Tibial nerve (tissue), 4 donors: ENCODE measurements at regions not wholly inside any gene's neighbourhood (a gene's known extent, or its start where the extent isn't known, plus 50 kb on each side); places are given as distances from the start of the nearest gene placed in this dataset.

Experiments used
- DNase-seq, 2 donors: peaks; one replicate each; pipeline ENCODE4 v3.0.0-alpha.2; 2019; ENCODE audit warnings: low spot score in 2 of 2
- H3K27ac ChIP-seq, 4 donors: fragments of 200-600 bp; sonication (generic) in 3 of 4; one replicate each; pipeline ENCODE4 v1.5.1; 2017 to 2019; ENCODE audit warnings: mild to moderate bottlenecking in 1 of 4
- H3K27me3 ChIP-seq, 2 donors: fragments of 200-600 bp; sonication (generic) in 1 of 2; one replicate each; pipeline versions ENCODE4 v1.5.1 to v1.6.0; 2017 to 2019
- H3K36me3 ChIP-seq, 3 donors: fragments of 200-600 bp; sonication (generic); one replicate each; pipeline ENCODE4 v1.5.1; 2018 to 2019
- H3K4me1 ChIP-seq, 4 donors: fragments of 200-600 bp; sonication (generic) in 3 of 4; one replicate each; pipeline ENCODE4 v1.5.1; 2017 to 2019
- H3K4me3 ChIP-seq, 4 donors: fragments of 200-600 bp; sonication (generic) in 3 of 4; one replicate each; pipeline ENCODE4 v1.5.1; 2017 to 2019; ENCODE audit warnings: mild to moderate bottlenecking in 1 of 4, moderate library complexity in 1 of 4
- H3K9me3 ChIP-seq, 4 donors: fragments of 200-600 bp; sonication (generic) in 3 of 4; one replicate each; pipeline ENCODE4 v1.5.1; 2017 to 2019
- EP300 ChIP-seq, 2 donors: sonication (generic); formaldehyde crosslinking; IDR thresholded peaks; one replicate each; pipeline ENCODE4 v1.6.1; 2017; ENCODE audit warnings: antibody characterized with exemption in 2 of 2, mild to moderate bottlenecking in 1 of 2
- POLR2A ChIP-seq, 2 donors: fragments of 450-650 bp; IDR thresholded peaks; one replicate each; pipeline ENCODE4 v1.6.1; 2017; ENCODE audit warnings: antibody characterized with exemption in 2 of 2, mild to moderate bottlenecking in 2 of 2, moderate library complexity in 2 of 2
- WGBS, 2 donors: methylation state at CpG; one replicate each; pipeline ENCODE4 v1.1.5; 2018; 5-methylcytosine and 5-hydroxymethylcytosine counted together
- TF ChIP-seq, protein P1 (sequence below), 5 experiments: fragments of 200-600 bp in 3 of 5; fragments of 450-650 bp in 2 of 5; sonication (generic) in 3 of 5; IDR thresholded peaks; one replicate each; pipeline ENCODE4 v1.5.1; 2016 to 2019; ENCODE audit warnings: antibody characterized with exemption in 5 of 5, mild to moderate bottlenecking in 3 of 5, moderate library complexity in 2 of 5

DNA sequence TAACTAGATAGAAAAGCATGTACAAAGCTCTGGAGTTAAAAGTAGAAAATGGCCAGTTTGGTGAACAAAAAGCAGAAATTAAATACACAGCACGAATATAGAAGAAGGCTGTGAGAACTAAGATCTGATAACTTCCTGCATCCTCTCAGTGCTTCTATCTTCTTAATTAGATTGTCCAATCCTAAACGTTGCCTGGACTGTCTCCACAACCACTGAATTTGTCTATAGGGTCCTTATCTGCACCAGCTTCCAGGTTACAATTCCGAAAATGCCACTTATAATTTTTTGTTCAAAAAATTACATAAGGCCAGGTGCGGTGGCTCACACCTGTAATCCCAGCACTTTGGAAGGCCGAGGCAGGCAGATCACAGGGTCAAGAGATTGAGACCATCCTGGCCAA lies 626.3 kb downstream of the TBL1XR1 start:
- Histone ChIP-seq H3K4me3 (no peak overlapping the region), H3K4me1 (no peaks in the 10 kb centered on the region), H3K27me3 (no peaks in the 10 kb centered on the region), H3K27ac (no peak overlapping the region), H3K9me3 (no peaks in the 10 kb centered on the region), H3K36me3 (no peaks in the 10 kb centered on the region)
- 75 to 81% methylated on average over 5 of the region's 5 CpGs for WGBS, 2 donors
- DNase-seq, result no peak
- TF ChIP-seq EP300 (IDR thresholded peaks at IDR 0.05), result no peak
- no peak for TF ChIP-seq POLR2A (IDR thresholded peaks at IDR 0.05)
- TF ChIP-seq, protein P1, sequence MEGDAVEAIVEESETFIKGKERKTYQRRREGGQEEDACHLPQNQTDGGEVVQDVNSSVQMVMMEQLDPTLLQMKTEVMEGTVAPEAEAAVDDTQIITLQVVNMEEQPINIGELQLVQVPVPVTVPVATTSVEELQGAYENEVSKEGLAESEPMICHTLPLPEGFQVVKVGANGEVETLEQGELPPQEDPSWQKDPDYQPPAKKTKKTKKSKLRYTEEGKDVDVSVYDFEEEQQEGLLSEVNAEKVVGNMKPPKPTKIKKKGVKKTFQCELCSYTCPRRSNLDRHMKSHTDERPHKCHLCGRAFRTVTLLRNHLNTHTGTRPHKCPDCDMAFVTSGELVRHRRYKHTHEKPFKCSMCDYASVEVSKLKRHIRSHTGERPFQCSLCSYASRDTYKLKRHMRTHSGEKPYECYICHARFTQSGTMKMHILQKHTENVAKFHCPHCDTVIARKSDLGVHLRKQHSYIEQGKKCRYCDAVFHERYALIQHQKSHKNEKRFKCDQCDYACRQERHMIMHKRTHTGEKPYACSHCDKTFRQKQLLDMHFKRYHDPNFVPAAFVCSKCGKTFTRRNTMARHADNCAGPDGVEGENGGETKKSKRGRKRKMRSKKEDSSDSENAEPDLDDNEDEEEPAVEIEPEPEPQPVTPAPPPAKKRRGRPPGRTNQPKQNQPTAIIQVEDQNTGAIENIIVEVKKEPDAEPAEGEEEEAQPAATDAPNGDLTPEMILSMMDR (IDR thresholded peaks at IDR 0.05), result no peak

DNA sequence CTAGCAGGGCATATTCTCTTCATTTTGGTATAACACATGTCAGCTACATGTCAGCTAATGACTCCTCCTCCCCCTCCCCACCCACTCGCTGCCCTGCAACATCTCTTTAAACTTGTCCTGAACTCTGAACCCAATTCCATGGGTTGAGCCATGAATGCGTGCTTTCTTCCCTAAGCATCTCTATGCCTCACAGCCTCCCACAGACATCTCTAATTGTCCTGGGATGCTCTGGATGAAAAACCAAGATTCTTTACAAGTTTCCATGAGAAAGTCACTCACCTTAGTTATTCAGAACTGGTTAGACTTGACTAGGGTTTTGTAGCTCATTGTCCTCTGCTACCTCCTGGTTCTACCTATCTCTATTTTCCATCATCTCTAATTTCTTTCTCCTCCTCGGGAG lies 629.1 kb downstream of the TBL1XR1 start:
- no peaks in the 10 kb centered on the region for H3K27me3 ChIP-seq
- TF ChIP-seq, protein P1 (IDR thresholded peaks at IDR 0.05), result no peak
- no peak for TF ChIP-seq POLR2A (IDR thresholded peaks at IDR 0.05)
- no peak for TF ChIP-seq EP300 (IDR thresholded peaks at IDR 0.05)
- no peaks in the 10 kb centered on the region for H3K4me1 ChIP-seq
- 37 to 50% methylated on average over 3 of the region's 3 CpGs for WGBS, 2 donors
- H3K36me3 ChIP-seq, result no peaks in the 10 kb centered on the region
- H3K9me3 ChIP-seq, result peaks cover 0 to 6% (median 2%) of the 10 kb centered on the region in 4 donors
- DNase-seq, result no peak
- H3K27ac ChIP-seq, result no peak overlapping the region
- H3K4me3 ChIP-seq, result no peak overlapping the region

DNA sequence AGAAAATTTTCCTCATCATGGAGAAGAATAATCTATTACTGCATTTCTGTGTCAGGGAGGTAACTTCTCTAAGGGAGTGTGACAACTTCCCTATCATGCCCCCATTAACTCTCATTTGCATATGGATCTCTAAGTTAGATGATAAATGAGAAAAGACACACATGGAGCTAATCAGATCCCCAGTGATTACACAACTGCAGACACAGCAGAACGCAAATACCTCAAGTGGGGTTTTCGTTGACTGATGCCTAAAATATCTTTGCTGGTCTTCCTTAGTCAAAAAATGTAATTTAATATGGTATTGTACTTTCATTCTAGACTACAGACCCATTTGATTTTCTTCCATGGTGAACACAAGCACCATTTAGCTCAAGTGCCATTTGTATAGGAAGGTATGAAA lies 630.5 kb downstream of the TBL1XR1 start:
- Histone ChIP-seq H3K4me1 (no peaks in the 10 kb centered on the region), H3K27me3 (no peaks in the 10 kb centered on the region), H3K27ac (no peak overlapping the region), H3K36me3 (no peaks in the 10 kb centered on the region), H3K9me3 (peaks cover 0 to 6% (median 2%) of the 10 kb centered on the region in 4 donors), H3K4me3 (no peak overlapping the region)
- 76 to 81% methylated on average over 2 of the region's 2 CpGs for WGBS, 2 donors
- TF ChIP-seq EP300 (IDR thresholded peaks at IDR 0.05), result no peak
- no peak for TF ChIP-seq POLR2A (IDR thresholded peaks at IDR 0.05)
- TF ChIP-seq, protein P1 (IDR thresholded peaks at IDR 0.05), result no peak
- no peak for DNase-seq

DNA sequence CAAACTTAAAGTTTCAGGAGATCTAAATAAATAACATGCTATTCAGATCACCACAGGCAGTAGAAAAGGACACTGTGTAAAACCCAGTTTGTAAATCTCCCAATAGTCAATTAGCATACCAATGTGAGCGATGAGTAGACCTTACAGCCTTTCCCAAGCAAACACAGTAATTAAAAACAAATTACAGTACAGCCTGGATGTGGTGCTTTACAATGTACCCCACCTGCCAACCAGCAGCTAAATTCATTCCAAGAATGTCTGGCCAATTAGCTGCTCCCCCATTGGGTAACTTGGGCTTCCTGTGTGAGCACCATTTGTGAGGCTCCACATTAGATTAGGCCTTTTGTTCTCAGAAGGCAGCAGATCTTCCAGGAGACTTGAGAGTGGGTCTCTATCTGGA lies 635.0 kb downstream of the TBL1XR1 start:
- Histone ChIP-seq H3K36me3 (no peaks in the 10 kb centered on the region), H3K4me1 (no peaks in the 10 kb centered on the region), H3K9me3 (peaks cover 0 to 6% (median 2%) of the 10 kb centered on the region in 4 donors), H3K27me3 (no peaks in the 10 kb centered on the region), H3K27ac (no peak overlapping the region), H3K4me3 (no peak overlapping the region)
- DNase-seq, result no peak
- TF ChIP-seq POLR2A (IDR thresholded peaks at IDR 0.05) (no peak), EP300 (IDR thresholded peaks at IDR 0.05) (no peak)
- TF ChIP-seq, protein P1 (IDR thresholded peaks at IDR 0.05), result no peak
- 89% methylated on average over 1 of the region's 1 CpG for WGBS, 2 donors

DNA sequence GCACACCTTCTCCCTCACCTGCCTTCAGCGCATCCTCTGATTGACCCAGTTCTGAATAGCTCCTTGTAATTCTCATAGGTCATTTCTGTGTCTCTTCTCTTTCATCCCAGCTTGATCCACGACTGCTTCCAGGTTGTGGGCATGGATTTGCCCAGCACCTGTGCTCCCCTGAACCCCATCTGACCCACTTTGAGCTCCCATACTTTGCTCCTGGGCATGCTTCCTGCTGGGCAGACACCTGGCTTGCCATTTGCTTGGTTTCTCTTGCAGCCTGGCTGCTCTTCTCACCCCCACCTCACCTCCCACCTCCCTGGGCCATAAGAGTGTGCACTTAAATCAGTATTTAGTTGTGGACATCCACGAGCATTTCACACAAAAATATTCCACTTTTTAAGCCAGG lies 635.5 kb downstream of the TBL1XR1 start:
- Histone ChIP-seq H3K9me3 (peaks cover 0 to 6% (median 2%) of the 10 kb centered on the region in 4 donors), H3K36me3 (no peaks in the 10 kb centered on the region), H3K4me3 (no peak overlapping the region), H3K4me1 (no peaks in the 10 kb centered on the region), H3K27ac (no peak overlapping the region), H3K27me3 (no peaks in the 10 kb centered on the region)
- WGBS, 2 donors, result 73 to 74% methylated on average over 3 of the region's 3 CpGs
- no peak for DNase-seq
- TF ChIP-seq, protein P1 (IDR thresholded peaks at IDR 0.05), result no peak
